Heart right ventricle (tissue), 16 donors: ENCODE measurements at regions not wholly inside any gene's neighbourhood (a gene's known extent, or its start where the extent isn't known, plus 50 kb on each side); places are given as distances from the start of the nearest gene placed in this dataset.
A peak's percentile ranks its signal among the peaks of the same experiment; 100 is the strongest.

ENCODE experiments used
- ATAC-seq, 8 donors: fragments of 200-7000 bp; cut with Tn5 transposase; one replicate each; pipeline ENCODE4 v1.9.1; 2020; ENCODE audit warnings: mild to moderate bottlenecking in 8 of 8, moderate library complexity in 8 of 8, moderate number of reproducible peaks in 1 of 8
- DNase-seq, 2 donors: peaks; one replicate each; pipeline ENCODE4 v3.0.0-alpha.2; 2020
- H3K27ac ChIP-seq, 10 donors: fragments of 200-600 bp; sonication (generic) in 2 of 10; one replicate each; pipeline versions ENCODE4 v1.5.0 to v1.8.0; 2020 to 2022; ENCODE audit warnings: mild to moderate bottlenecking in 3 of 10
- H3K27me3 ChIP-seq, 7 donors: fragments of 200-600 bp; one replicate each; pipeline ENCODE4 v1.8.0; 2021 to 2022; ENCODE audit warnings: mild to moderate bottlenecking in 2 of 7
- H3K36me3 ChIP-seq, 9 donors: fragments of 200-600 bp; sonication (generic) in 1 of 9; one replicate each; pipeline versions ENCODE4 v1.5.0 to v1.8.0; 2020 to 2022; ENCODE audit warnings: mild to moderate bottlenecking in 2 of 9
- H3K4me1 ChIP-seq, 9 donors: fragments of 200-600 bp; sonication (generic) in 1 of 9; one replicate each; pipeline versions ENCODE4 v1.5.0 to v1.8.0; 2020 to 2022; ENCODE audit warnings: mild to moderate bottlenecking in 4 of 9
- H3K4me3 ChIP-seq, 10 donors: fragments of 200-600 bp; sonication (generic) in 2 of 10; one replicate each; pipeline versions ENCODE4 v1.5.0 to v1.8.0; 2020 to 2022; ENCODE audit warnings: mild to moderate bottlenecking in 7 of 10, moderate library complexity in 2 of 10
- H3K9me3 ChIP-seq, 11 donors: fragments of 200-600 bp in 10 of 11; sonication (generic) in 2 of 11; one replicate each; pipeline versions ENCODE4 v1.5.0 to v1.8.0; 2013 to 2022; ENCODE audit warnings: mild to moderate bottlenecking in 2 of 11, control low read depth in 1 of 11, moderate library complexity in 1 of 11
- CTCF ChIP-seq, 9 donors: fragments of 200-600 bp; sonication (generic) in 2 of 9; IDR thresholded peaks; one replicate each; pipeline versions ENCODE4 v1.5.0 to v1.8.0; 2021 to 2022; ENCODE audit warnings: antibody characterized with exemption in 9 of 9, mild to moderate bottlenecking in 5 of 9, moderate library complexity in 1 of 9
- WGBS, 2 donors: extraction: QIAGEN DNeasy Blood & Tissue Kit; methylation state at CpG; one replicate each; pipeline ENCODE4 v1.1.7; 2013; ENCODE audit warnings: inconsistent platforms in 1 of 2; 5-methylcytosine and 5-hydroxymethylcytosine counted together
- intact Hi-C, 10 donors: fragments of 100-400 bp; cut with DNase I; formaldehyde crosslinking; loops; one replicate each; pipeline versions ENCODE4 v1.11.1 to v1.14.2; 2022
- donor health status: Arrhythmogenic right ventricular cardiomyopathy.
- donor health status: ischemic (EF 13 %, LVEDD 7.1; RV severe dilation, severe dysfunction).
- donor health status: healthy with polysubstance abuse.
- donor health status: DM: no; HTN: yes; CAD: no.
- donor health status: DM: no; HTN: no; CAD: no.
- donor health status: ischemic (EF 25% LVEDD 6.9; RV normal size, moderate dysfunction).
- donor health status: ischemic (EF 25% LVEDD 5.7; RV mildly dilated, moderate dysfunction).
- donor health status: healthy.
- donor health status: DM: yes; HTN: yes; CAD: no.
- donor health status: Ischemic cardiomyopathy.
- donor health status: ischemic (EF 35%, LVEDD 5.7; RV mildly dilated, moderate dysfunction).
- donor health status: nonischemic (EF 11% LVEDD 7.7; RV severe dilation, severe dysfunction).
- donor health status: DM: yes; HTN: yes; CAD: no.
- donor health status: PGD.
- donor health status: ischemic (EF 29% LVEDD 5.4; RV normal size, mild dysfunction).
- donor health status: nonischemic (EF 23%, LVEDD 6.1; RV moderate dilation, normal function).

- Histone ChIP-seq H3K9me3 (no peaks in the 10 kb centered on the region), H3K36me3 (no peaks in the 10 kb centered on the region), H3K27ac (no peak overlapping the region), H3K27me3 (peaks cover 0 to 6% (median 0%) of the 10 kb centered on the region in 7 donors), H3K4me1 (no peaks in the 10 kb centered on the region), H3K4me3 (no peak overlapping the region)
- ATAC-seq, result no peak
- DNase-seq, result no peak
- 49 to 63% methylated on average over 2 of the region's 2 CpGs for WGBS, 2 donors
- no peak for TF ChIP-seq CTCF (IDR thresholded peaks at IDR 0.05)
- intact Hi-C loops, result no loop called here
These were observed 125.8 kb upstream of the CXCL14 start for GRCh38 chr5:135704616-135705015.

GRCh38 chr5:135703016-135703550 lies 124.3 kb upstream of the CXCL14 start:
- Histone ChIP-seq H3K27ac (no peak overlapping the region), H3K9me3 (no peaks in the 10 kb centered on the region), H3K27me3 (no peaks in the 10 kb centered on the region), H3K36me3 (no peaks in the 10 kb centered on the region), H3K4me1 (no peaks in the 10 kb centered on the region), H3K4me3 (no peak overlapping the region)
- WGBS, 2 donors, result 78% methylated on average over 4 of the region's 4 CpGs
- no peak for ATAC-seq
- TF ChIP-seq CTCF (IDR thresholded peaks at IDR 0.05), result no peak
- DNase-seq, result no peak
- intact Hi-C loops, result no loop called here

GRCh38 chr5:135702191-135702590 lies 123.4 kb upstream of the CXCL14 start:
- intact Hi-C loops, result no loop called here
- no peak overlapping the region for H3K4me3 ChIP-seq
- DNase-seq (no peak), ATAC-seq (no peak)
- no peaks in the 10 kb centered on the region for H3K36me3 ChIP-seq
- no peaks in the 10 kb centered on the region for H3K9me3 ChIP-seq
- no peak overlapping the region for H3K27ac ChIP-seq
- WGBS, 2 donors, result 88 to 94% methylated on average over 6 of the region's 6 CpGs
- H3K4me1 ChIP-seq, result no peaks in the 10 kb centered on the region
- TF ChIP-seq CTCF (IDR thresholded peaks at IDR 0.05), result no peak
- H3K27me3 ChIP-seq, result no peaks in the 10 kb centered on the region

GRCh38 chr5:135700731-135701130 lies 121.9 kb upstream of the CXCL14 start:
- H3K4me3 ChIP-seq, result no peak overlapping the region
- no peaks in the 10 kb centered on the region for H3K4me1 ChIP-seq
- H3K9me3 ChIP-seq, result no peaks in the 10 kb centered on the region
- H3K27me3 ChIP-seq, result peaks cover 0 to 3% (median 0%) of the 10 kb centered on the region in 7 donors
- 93 to 99% methylated on average over 4 of the region's 4 CpGs for WGBS, 2 donors
- no peak overlapping the region for H3K27ac ChIP-seq
- DNase-seq (no peak), ATAC-seq (peak in 1 of 8 donors; percentile 44)
- no peaks in the 10 kb centered on the region for H3K36me3 ChIP-seq
- intact Hi-C loops, result no loop called here
- TF ChIP-seq CTCF (IDR thresholded peaks at IDR 0.05), result no peak
